GM18502 (cell line): ENCODE measurements at regions not wholly inside any gene's neighbourhood (a gene's known extent, or its start where the extent isn't known, plus 50 kb on each side); places are given as distances from the start of the nearest gene placed in this dataset.

Experiments used
- ATAC-seq: cut with Tn5 transposase; IDR thresholded peaks from one replicate; pipeline ENCODE4 v1.9.1; 2021; ENCODE audit warnings: mild to moderate bottlenecking; ENCODE audit not compliant: unreplicated experiment, poor library complexity

- no peak for ATAC-seq
Observed at GRCh38 chrX:10892621-10893225, 218.4 kb upstream of the HCCS start.

GRCh38 chrX:10893366-10893765 is 217.8 kb upstream of the HCCS start:
- ATAC-seq: no peak

GRCh38 chrX:10893976-10894375 is 217.2 kb upstream of the HCCS start:
- no peak for ATAC-seq

- no peak for ATAC-seq
Observed at GRCh38 chrX:10897768-10898167, 213.4 kb upstream of the HCCS start.

GRCh38 chrX:10900585-10901289 is 210.4 kb upstream of the HCCS start:
- ATAC-seq: no peak

- ATAC-seq: no peak
Observed at GRCh38 chrX:10901290-10901633, 209.9 kb upstream of the HCCS start.

- no peak for ATAC-seq
Observed at GRCh38 chrX:10902001-10902400, 209.1 kb upstream of the HCCS start.

- no peak for ATAC-seq
Observed at GRCh38 chrX:10903523-10903922, 207.6 kb upstream of the HCCS start.

GRCh38 chrX:10904220-10904619 is 206.9 kb upstream of the HCCS start:
- ATAC-seq: no peak

GRCh38 chrX:10906866-10907265 is 204.3 kb upstream of the HCCS start:
- ATAC-seq: no peak

- ATAC-seq: no peak
Observed at GRCh38 chrX:10922159-10922558, 189.0 kb upstream of the HCCS start.

GRCh38 chrX:10922835-10923234 is 188.3 kb upstream of the HCCS start:
- ATAC-seq: no peak

- no peak for ATAC-seq
Observed at GRCh38 chrX:10923466-10923865, 187.7 kb upstream of the HCCS start.

- ATAC-seq: no peak
Observed at GRCh38 chrX:10926404-10926803, 184.7 kb upstream of the HCCS start.

- no peak for ATAC-seq
Observed at GRCh38 chrX:10926891-10927290, 184.2 kb upstream of the HCCS start.

- ATAC-seq: no peak
Observed at GRCh38 chrX:10929747-10930146, 181.4 kb upstream of the HCCS start.

GRCh38 chrX:10930151-10930550 is 181.0 kb upstream of the HCCS start:
- no peak for ATAC-seq

GRCh38 chrX:10931976-10932375 is 179.2 kb upstream of the HCCS start:
- no peak for ATAC-seq

GRCh38 chrX:10932842-10933440 is 178.2 kb upstream of the HCCS start:
- ATAC-seq: no peak

- no peak for ATAC-seq
Observed at GRCh38 chrX:10935501-10935900, 175.6 kb upstream of the HCCS start.

GRCh38 chrX:10936976-10937375 is 174.2 kb upstream of the HCCS start:
- ATAC-seq: no peak

- ATAC-seq: no peak
Observed at GRCh38 chrX:10938365-10938923, 172.7 kb upstream of the HCCS start.
